ENCODE measurements at regions not wholly inside any gene's neighbourhood (a gene's known extent, or its start where the extent isn't known, plus 50 kb on each side); places are given as distances from the start of the nearest gene placed in this dataset.

GRCh38 chr2:191615596-191615995, 62.3 kb upstream of the NABP1 start:
- ChIA-PET CTCF (no interaction called here), POLR2A (no interaction called here)
- H3K27me3 ChIP-seq (ENCODE audit: control insufficient read depth, insufficient read depth, low read length), result no peaks in the 10 kb centered on the region
- no peak for TF ChIP-seq TCF7L2 (IDR thresholded peaks at IDR 0.05; ENCODE audit: low read depth, low read length)
- TF ChIP-seq REST (IDR thresholded peaks at IDR 0.05; ENCODE audit: insufficient read depth in 1 of 2, low read depth in 2 of 2, low read length in 1 of 2), result no peak
- no peak for TF ChIP-seq CTCF (IDR thresholded peaks at IDR 0.05)
- TF ChIP-seq SIN3A (IDR thresholded peaks at IDR 0.05; ENCODE audit: borderline replicate concordance, insufficient read depth, low read depth, low read length), result no peak
- TF ChIP-seq POLR2AphosphoS5 (IDR thresholded peaks at IDR 0.05; ENCODE audit: low read depth, low read length), result no peak
- ATAC-seq (no peak), DNase-seq (ENCODE audit: low read depth, low spot score) (no peak)
- no peak overlapping the region for H3K27ac ChIP-seq (ENCODE audit: low read length)
- H3K9me3 ChIP-seq (ENCODE audit: control insufficient read depth, insufficient read depth, low read depth, low read length), result no peaks in the 10 kb centered on the region
- H3K4me1 ChIP-seq (ENCODE audit: control insufficient read depth, insufficient read depth, low read length), result no peaks in the 10 kb centered on the region
- in situ Hi-C loops (cut with HindIII; ENCODE audit: low pct_unique_long_range_greater_than_20kb, low sequenced_read_pairs) (no loop called here), intact Hi-C loops (cut with micrococcal nuclease; ENCODE audit: unreplicated experiment) (no loop called here)
- H3K36me3 ChIP-seq (ENCODE audit: control insufficient read depth, insufficient read depth, low read length), result no peaks in the 10 kb centered on the region
- no TSS peak for BruUV-seq (replicated peaks)
- H3K4me3 ChIP-seq (ENCODE audit: low read depth in 2 of 2, low read length in 2 of 2), result no peak overlapping the region

- CTCF ChIA-PET, result no interaction called here
- H3K4me3 ChIP-seq (ENCODE audit: low read depth in 2 of 2, low read length in 2 of 2), result no peak overlapping the region
- ATAC-seq (no peak), DNase-seq (ENCODE audit: low read depth, low spot score) (no peak)
- no peaks in the 10 kb centered on the region for H3K4me1 ChIP-seq (ENCODE audit: control insufficient read depth, insufficient read depth, low read length)
- H3K27me3 ChIP-seq (ENCODE audit: control insufficient read depth, insufficient read depth, low read length), result no peaks in the 10 kb centered on the region
- intact Hi-C loops (cut with micrococcal nuclease; ENCODE audit: unreplicated experiment) (no loop called here), in situ Hi-C loops (cut with HindIII; ENCODE audit: low pct_unique_long_range_greater_than_20kb, low sequenced_read_pairs) (no loop called here)
- no peak overlapping the region for H3K27ac ChIP-seq (ENCODE audit: low read length)
- no peaks in the 10 kb centered on the region for H3K36me3 ChIP-seq (ENCODE audit: control insufficient read depth, insufficient read depth, low read length)
- POLR2A ChIA-PET, result no interaction called here
- TF ChIP-seq TCF7L2 (IDR thresholded peaks at IDR 0.05; ENCODE audit: low read depth, low read length), result no peak
- TF ChIP-seq CTCF (IDR thresholded peaks at IDR 0.05), result no peak
- no peak for TF ChIP-seq POLR2AphosphoS5 (IDR thresholded peaks at IDR 0.05; ENCODE audit: low read depth, low read length)
- TF ChIP-seq REST (IDR thresholded peaks at IDR 0.05; ENCODE audit: insufficient read depth in 1 of 2, low read depth in 2 of 2, low read length in 1 of 2), result no peak
- no peak for TF ChIP-seq SIN3A (IDR thresholded peaks at IDR 0.05; ENCODE audit: borderline replicate concordance, insufficient read depth, low read depth, low read length)
- no peaks in the 10 kb centered on the region for H3K9me3 ChIP-seq (ENCODE audit: control insufficient read depth, insufficient read depth, low read depth, low read length)
- BruUV-seq (replicated peaks), result no TSS peak
Observed at GRCh38 chr2:191617575-191617974, 60.4 kb upstream of the NABP1 start.

All from Panc1 (cell line).